GM12878 (cell line): ENCODE measurements at regions not wholly inside any gene's neighbourhood (a gene's known extent, or its start where the extent isn't known, plus 50 kb on each side); places are given as distances from the start of the nearest gene placed in this dataset.

ENCODE experiments used
- ATAC-seq: fragments of 200-7000 bp; cut with Tn5 transposase; 3 replicates; pipeline ENCODE4 v1.9.1; 2020; ENCODE audit warnings: mild to moderate bottlenecking, moderate library complexity
- BruUV-seq: library from RNA; stranded (reverse); fragments of 400-500 nt; replicated peaks from 2 replicates; lab custom pipeline; 2021; lab: Mats Ljungman, UMichigan
- CTCF ChIA-PET: fragments of 300-600 bp; sonication (Branson Sonifier 250); formaldehyde crosslinking; extraction: SDS; loops from one replicate; lab custom pipeline; 2021; ENCODE audit warnings: inconsistent platforms; lab: Yijun Ruan, JAX
- POLR2A ChIA-PET: fragments of 350-600 bp; formaldehyde crosslinking; extraction: SDS; loops from one replicate; lab custom pipeline; 2021; ENCODE audit warnings: inconsistent platforms; lab: Charles Lee
- RAD21 ChIA-PET: fragments of 300-600 bp; sonication (Branson Sonifier 250); formaldehyde crosslinking; loops from one replicate; lab custom pipeline; 2023; ENCODE audit warnings: antibody characterized with exemption; ENCODE audit not compliant: unreplicated experiment; lab: Charles Lee
- SMC1A ChIA-PET: fragments of 300-600 bp; sonication (Branson Sonifier 250); formaldehyde crosslinking; loops from one replicate; lab custom pipeline; 2023; ENCODE audit not compliant: unreplicated experiment, uncharacterized antibody; lab: Charles Lee
- DNase-seq: peaks from one replicate; pipeline ENCODE4 v3.0.0-alpha.2; 2011; ENCODE audit warnings: low read depth, low spot score
- FAIRE-seq: peaks from 3 replicates; lab custom pipeline; 2011; peaks lifted over from hg19 to GRCh38; lab: Jason Lieb, UNC
- H2AFZ ChIP-seq: 2 replicates; pipeline ENCODE4 v1.6.0; 2011; ENCODE audit warnings: low read depth, low read length, control low read depth; ENCODE audit not compliant: control insufficient read depth
- H3K27ac ChIP-seq: 2 replicates; pipeline ENCODE4 v1.5.1; 2011; ENCODE audit warnings: control low read depth; ENCODE audit not compliant: control insufficient read depth, insufficient read depth
- H3K27me3 ChIP-seq, 2 experiments: replicated peaks in 1 of 2; 2 replicates each; pipeline versions ENCODE4 v1.6.0 to v1.6.1; 2011; ENCODE audit warnings: low read length in 1 of 2; ENCODE audit not compliant: control insufficient read depth in 2 of 2, insufficient read depth in 2 of 2
- H3K36me3 ChIP-seq, 2 experiments: 2 replicates each; pipeline ENCODE4 v1.5.1; 2011; ENCODE audit warnings: low read length in 1 of 2; ENCODE audit not compliant: control insufficient read depth in 2 of 2, insufficient read depth in 2 of 2
- H3K4me1 ChIP-seq: 2 replicates; pipeline ENCODE4 v1.6.1; 2011; ENCODE audit warnings: mild to moderate bottlenecking, low read length, moderate library complexity, mixed read lengths; ENCODE audit not compliant: control insufficient read depth, insufficient read depth
- H3K4me2 ChIP-seq: 2 replicates; pipeline ENCODE4 v1.6.0; 2011; ENCODE audit warnings: control low read depth; ENCODE audit not compliant: control insufficient read depth, insufficient read depth
- H3K4me3 ChIP-seq: fragments of 200-600 bp; sonication (generic); 2 replicates; pipeline ENCODE4 v1.5.1; 2016
- H3K79me2 ChIP-seq: 2 replicates; pipeline ENCODE4 v1.6.0; 2011; ENCODE audit warnings: low read length; ENCODE audit not compliant: control insufficient read depth, insufficient read depth
- H3K9ac ChIP-seq: 2 replicates; pipeline ENCODE4 v1.8.0; 2011; ENCODE audit warnings: low read length, control low read depth, mixed read lengths; ENCODE audit not compliant: control insufficient read depth, insufficient read depth
- H3K9me3 ChIP-seq: replicated peaks from 3 replicates; pipeline ENCODE4 v1.5.1; 2011; ENCODE audit warnings: mild to moderate bottlenecking, low read length; ENCODE audit not compliant: control insufficient read depth, insufficient read depth
- H4K20me1 ChIP-seq: 2 replicates; pipeline ENCODE4 v1.6.0; 2011; ENCODE audit not compliant: control insufficient read depth, insufficient read depth
- EZH2 ChIP-seq: IDR thresholded peaks from 2 replicates; pipeline ENCODE4 v1.6.1; 2012; ENCODE audit warnings: low read depth, mild to moderate bottlenecking, control low read depth, inconsistent platforms, low read length, borderline replicate concordance; ENCODE audit not compliant: control insufficient read depth
- MEF2A ChIP-seq: IDR thresholded peaks from 2 replicates; pipeline ENCODE4 v1.6.1; 2011; ENCODE audit warnings: low read depth, mild to moderate bottlenecking, low read length, moderate library complexity; ENCODE audit not compliant: insufficient read depth
- POLR2A ChIP-seq: IDR thresholded peaks from 2 replicates; pipeline ENCODE4 v1.6.1; 2011; ENCODE audit warnings: low read depth, mild to moderate bottlenecking, low read length
- RAD21 ChIP-seq: IDR thresholded peaks from 2 replicates; pipeline ENCODE4 v1.6.1; 2011; ENCODE audit warnings: mild to moderate bottlenecking, low read depth, low read length, moderate library complexity; ENCODE audit not compliant: insufficient read depth
- SUPT20H ChIP-seq: IDR thresholded peaks from 2 replicates; pipeline ENCODE4 v1.6.1; 2011; ENCODE audit warnings: low read depth, mild to moderate bottlenecking, low read length, moderate library complexity, borderline replicate concordance; ENCODE audit not compliant: control insufficient read depth
- WGBS: methylation state at CpG from one replicate; pipeline ENCODE4 v1.1.6; 2016; ENCODE audit warnings: low lambda C conversion rate; ENCODE audit not compliant: insufficient replicate concordance, insufficient coverage; ENCODE audit errors: missing lambda C conversion rate; 5-methylcytosine and 5-hydroxymethylcytosine counted together
- in situ Hi-C: fragments of 300-500 bp; cut with MboI; formaldehyde crosslinking; loops from 9 replicates; pipeline ENCODE4 v1.14.3; 2018; ENCODE audit warnings: mixed read lengths
- intact Hi-C: fragments of 100-400 bp; cut with micrococcal nuclease; formaldehyde crosslinking; loops from one replicate; pipeline ENCODE4 v1.14.2; 2022; ENCODE audit not compliant: unreplicated experiment
- TF ChIP-seq, protein P1 (sequence below): fragments of 450-650 bp; formaldehyde crosslinking; IDR thresholded peaks from 2 replicates; pipeline ENCODE4 v1.4.0; 2020; ENCODE audit warnings: mild to moderate bottlenecking, moderate library complexity
- TF ChIP-seq, protein P2 (sequence below): IDR thresholded peaks from 2 replicates; pipeline ENCODE4 v1.6.1; 2011; ENCODE audit warnings: mild to moderate bottlenecking, low read depth, low read length, moderate library complexity; ENCODE audit not compliant: insufficient replicate concordance
- TF ChIP-seq, protein P3 (sequence below): fragments of 150-350 bp; IDR thresholded peaks from 2 replicates; pipeline ENCODE4 v1.6.1; 2014; ENCODE audit warnings: mild to moderate bottlenecking, low read depth, low read length

DNA sequence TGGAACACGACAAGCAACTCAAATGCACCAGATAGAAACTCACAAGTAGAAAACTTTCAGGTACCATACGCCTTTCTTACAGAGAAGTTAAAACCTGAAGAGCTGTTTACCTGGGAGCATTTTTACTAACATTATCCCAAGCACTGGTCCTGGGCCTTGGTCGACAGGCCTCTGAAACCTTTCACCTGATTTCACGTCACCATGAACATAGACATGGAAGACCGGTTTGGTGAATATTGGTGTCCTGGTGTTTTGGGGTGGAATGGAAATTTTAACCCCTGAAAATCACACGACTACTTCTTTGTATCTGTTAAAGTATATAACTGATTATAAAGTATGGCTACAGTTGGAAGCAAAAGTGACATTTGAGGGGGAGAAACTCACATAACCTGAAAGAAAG, 176.6 kb upstream of the ARGLU1 start:
- CTCF ChIA-PET: no interaction called here
- POLR2A ChIA-PET: no interaction called here
- Histone ChIP-seq H4K20me1 (no peaks in the 10 kb centered on the region), H2AFZ (no peak overlapping the region), H3K4me2 (no peak overlapping the region), H3K9ac (no peak overlapping the region), H3K4me1 (no peaks in the 10 kb centered on the region)
- no peak for FAIRE-seq
- TF ChIP-seq POLR2A (no peak), EZH2 (no peak), RAD21 (no peak), SUPT20H (no peak), MEF2A (no peak)
- TF ChIP-seq, protein P1, sequence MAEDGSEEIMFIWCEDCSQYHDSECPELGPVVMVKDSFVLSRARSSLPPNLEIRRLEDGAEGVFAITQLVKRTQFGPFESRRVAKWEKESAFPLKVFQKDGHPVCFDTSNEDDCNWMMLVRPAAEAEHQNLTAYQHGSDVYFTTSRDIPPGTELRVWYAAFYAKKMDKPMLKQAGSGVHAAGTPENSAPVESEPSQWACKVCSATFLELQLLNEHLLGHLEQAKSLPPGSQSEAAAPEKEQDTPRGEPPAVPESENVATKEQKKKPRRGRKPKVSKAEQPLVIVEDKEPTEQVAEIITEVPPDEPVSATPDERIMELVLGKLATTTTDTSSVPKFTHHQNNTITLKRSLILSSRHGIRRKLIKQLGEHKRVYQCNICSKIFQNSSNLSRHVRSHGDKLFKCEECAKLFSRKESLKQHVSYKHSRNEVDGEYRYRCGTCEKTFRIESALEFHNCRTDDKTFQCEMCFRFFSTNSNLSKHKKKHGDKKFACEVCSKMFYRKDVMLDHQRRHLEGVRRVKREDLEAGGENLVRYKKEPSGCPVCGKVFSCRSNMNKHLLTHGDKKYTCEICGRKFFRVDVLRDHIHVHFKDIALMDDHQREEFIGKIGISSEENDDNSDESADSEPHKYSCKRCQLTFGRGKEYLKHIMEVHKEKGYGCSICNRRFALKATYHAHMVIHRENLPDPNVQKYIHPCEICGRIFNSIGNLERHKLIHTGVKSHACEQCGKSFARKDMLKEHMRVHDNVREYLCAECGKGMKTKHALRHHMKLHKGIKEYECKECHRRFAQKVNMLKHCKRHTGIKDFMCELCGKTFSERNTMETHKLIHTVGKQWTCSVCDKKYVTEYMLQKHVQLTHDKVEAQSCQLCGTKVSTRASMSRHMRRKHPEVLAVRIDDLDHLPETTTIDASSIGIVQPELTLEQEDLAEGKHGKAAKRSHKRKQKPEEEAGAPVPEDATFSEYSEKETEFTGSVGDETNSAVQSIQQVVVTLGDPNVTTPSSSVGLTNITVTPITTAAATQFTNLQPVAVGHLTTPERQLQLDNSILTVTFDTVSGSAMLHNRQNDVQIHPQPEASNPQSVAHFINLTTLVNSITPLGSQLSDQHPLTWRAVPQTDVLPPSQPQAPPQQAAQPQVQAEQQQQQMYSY (CRISPR knock-in tag): no peak
- TF ChIP-seq, protein P2, sequence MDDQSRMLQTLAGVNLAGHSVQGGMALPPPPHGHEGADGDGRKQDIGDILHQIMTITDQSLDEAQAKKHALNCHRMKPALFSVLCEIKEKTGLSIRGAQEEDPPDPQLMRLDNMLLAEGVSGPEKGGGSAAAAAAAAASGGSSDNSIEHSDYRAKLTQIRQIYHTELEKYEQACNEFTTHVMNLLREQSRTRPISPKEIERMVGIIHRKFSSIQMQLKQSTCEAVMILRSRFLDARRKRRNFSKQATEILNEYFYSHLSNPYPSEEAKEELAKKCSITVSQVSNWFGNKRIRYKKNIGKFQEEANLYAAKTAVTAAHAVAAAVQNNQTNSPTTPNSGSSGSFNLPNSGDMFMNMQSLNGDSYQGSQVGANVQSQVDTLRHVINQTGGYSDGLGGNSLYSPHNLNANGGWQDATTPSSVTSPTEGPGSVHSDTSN: no peak
- TF ChIP-seq, protein P3, sequence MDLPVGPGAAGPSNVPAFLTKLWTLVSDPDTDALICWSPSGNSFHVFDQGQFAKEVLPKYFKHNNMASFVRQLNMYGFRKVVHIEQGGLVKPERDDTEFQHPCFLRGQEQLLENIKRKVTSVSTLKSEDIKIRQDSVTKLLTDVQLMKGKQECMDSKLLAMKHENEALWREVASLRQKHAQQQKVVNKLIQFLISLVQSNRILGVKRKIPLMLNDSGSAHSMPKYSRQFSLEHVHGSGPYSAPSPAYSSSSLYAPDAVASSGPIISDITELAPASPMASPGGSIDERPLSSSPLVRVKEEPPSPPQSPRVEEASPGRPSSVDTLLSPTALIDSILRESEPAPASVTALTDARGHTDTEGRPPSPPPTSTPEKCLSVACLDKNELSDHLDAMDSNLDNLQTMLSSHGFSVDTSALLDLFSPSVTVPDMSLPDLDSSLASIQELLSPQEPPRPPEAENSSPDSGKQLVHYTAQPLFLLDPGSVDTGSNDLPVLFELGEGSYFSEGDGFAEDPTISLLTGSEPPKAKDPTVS: no peak
- TF ChIP-seq, all 136 proteins: peak for 0
- DNase-seq (no peak), ATAC-seq (no peak)
- intact Hi-C loops (no loop called here), in situ Hi-C loops (no loop called here)
- Histone ChIP-seq H3K4me3 (no peak overlapping the region), H3K27me3 (no peaks in the 10 kb centered on the region), H3K36me3 (no peaks in the 10 kb centered on the region), H3K27ac (no peak overlapping the region), H3K9me3 (no peaks in the 10 kb centered on the region), H3K79me2 (no peaks in the 10 kb centered on the region)
- SMC1A ChIA-PET: no interaction called here
- RAD21 ChIA-PET: no interaction called here
- WGBS: 38% methylated on average over 6 of the region's 6 CpGs
- BruUV-seq: no TSS peak
